ENCODE measurements at regions not wholly inside any gene's neighbourhood (a gene's known extent, or its start where the extent isn't known, plus 50 kb on each side); places are given as distances from the start of the nearest gene placed in this dataset.

DNA sequence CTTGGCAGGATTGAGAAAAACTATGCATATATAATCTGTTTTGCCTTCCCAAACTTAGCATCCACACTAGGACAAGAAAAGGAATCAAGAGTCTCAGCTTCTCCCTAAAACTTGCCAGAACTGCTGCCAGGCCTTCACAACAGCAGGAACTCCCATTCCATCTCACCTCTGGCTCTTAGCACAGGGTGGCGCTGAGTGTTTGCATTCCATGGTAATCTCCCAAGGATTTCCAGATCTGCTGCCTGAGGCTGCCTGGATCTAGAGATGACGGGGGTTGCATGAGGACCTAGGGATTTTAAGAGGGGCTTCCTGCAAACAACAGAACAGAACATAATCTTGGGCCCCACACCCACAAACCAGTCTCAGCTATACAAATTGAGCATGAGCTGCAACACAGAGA is 87.1 kb upstream of the OPCML start:
- TF ChIP-seq, protein P1, sequence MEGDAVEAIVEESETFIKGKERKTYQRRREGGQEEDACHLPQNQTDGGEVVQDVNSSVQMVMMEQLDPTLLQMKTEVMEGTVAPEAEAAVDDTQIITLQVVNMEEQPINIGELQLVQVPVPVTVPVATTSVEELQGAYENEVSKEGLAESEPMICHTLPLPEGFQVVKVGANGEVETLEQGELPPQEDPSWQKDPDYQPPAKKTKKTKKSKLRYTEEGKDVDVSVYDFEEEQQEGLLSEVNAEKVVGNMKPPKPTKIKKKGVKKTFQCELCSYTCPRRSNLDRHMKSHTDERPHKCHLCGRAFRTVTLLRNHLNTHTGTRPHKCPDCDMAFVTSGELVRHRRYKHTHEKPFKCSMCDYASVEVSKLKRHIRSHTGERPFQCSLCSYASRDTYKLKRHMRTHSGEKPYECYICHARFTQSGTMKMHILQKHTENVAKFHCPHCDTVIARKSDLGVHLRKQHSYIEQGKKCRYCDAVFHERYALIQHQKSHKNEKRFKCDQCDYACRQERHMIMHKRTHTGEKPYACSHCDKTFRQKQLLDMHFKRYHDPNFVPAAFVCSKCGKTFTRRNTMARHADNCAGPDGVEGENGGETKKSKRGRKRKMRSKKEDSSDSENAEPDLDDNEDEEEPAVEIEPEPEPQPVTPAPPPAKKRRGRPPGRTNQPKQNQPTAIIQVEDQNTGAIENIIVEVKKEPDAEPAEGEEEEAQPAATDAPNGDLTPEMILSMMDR (IDR thresholded peaks at IDR 0.05; ENCODE audit: poor library complexity, severe bottlenecking) = no peak
- no peak for TF ChIP-seq POLR2AphosphoS5 (IDR thresholded peaks at IDR 0.05)
- TF ChIP-seq, protein P2, sequence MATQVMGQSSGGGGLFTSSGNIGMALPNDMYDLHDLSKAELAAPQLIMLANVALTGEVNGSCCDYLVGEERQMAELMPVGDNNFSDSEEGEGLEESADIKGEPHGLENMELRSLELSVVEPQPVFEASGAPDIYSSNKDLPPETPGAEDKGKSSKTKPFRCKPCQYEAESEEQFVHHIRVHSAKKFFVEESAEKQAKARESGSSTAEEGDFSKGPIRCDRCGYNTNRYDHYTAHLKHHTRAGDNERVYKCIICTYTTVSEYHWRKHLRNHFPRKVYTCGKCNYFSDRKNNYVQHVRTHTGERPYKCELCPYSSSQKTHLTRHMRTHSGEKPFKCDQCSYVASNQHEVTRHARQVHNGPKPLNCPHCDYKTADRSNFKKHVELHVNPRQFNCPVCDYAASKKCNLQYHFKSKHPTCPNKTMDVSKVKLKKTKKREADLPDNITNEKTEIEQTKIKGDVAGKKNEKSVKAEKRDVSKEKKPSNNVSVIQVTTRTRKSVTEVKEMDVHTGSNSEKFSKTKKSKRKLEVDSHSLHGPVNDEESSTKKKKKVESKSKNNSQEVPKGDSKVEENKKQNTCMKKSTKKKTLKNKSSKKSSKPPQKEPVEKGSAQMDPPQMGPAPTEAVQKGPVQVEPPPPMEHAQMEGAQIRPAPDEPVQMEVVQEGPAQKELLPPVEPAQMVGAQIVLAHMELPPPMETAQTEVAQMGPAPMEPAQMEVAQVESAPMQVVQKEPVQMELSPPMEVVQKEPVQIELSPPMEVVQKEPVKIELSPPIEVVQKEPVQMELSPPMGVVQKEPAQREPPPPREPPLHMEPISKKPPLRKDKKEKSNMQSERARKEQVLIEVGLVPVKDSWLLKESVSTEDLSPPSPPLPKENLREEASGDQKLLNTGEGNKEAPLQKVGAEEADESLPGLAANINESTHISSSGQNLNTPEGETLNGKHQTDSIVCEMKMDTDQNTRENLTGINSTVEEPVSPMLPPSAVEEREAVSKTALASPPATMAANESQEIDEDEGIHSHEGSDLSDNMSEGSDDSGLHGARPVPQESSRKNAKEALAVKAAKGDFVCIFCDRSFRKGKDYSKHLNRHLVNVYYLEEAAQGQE (IDR thresholded peaks at IDR 0.05; ENCODE audit: borderline replicate concordance) = no peak
- TF ChIP-seq EZH2 (IDR thresholded peaks at IDR 0.05; ENCODE audit: borderline replicate concordance, insufficient read depth, low read length, poor library complexity, severe bottlenecking) = no peak
- no peak for TF ChIP-seq MXI1 (conservative IDR thresholded peaks at IDR 0.05; ENCODE audit: poor library complexity, severe bottlenecking)
- TF ChIP-seq RAD21 (conservative IDR thresholded peaks at IDR 0.05) = no peak
- no peak for TF ChIP-seq TAF1 (IDR thresholded peaks at IDR 0.05; ENCODE audit: low read depth)
- TF ChIP-seq EP300 (conservative IDR thresholded peaks at IDR 0.05; ENCODE audit: poor library complexity, severe bottlenecking) = no peak
- no peak for TF ChIP-seq SMC3 (conservative IDR thresholded peaks at IDR 0.05; ENCODE audit: poor library complexity)

Measured in neural cell (in vitro differentiated cells).